Loucy (cell line): ENCODE measurements at regions not wholly inside any gene's neighbourhood (a gene's known extent, or its start where the extent isn't known, plus 50 kb on each side); places are given as distances from the start of the nearest gene placed in this dataset.

Source experiments
- EZH2phosphoT487 ChIP-seq: fragments of 200-600 bp; IDR thresholded peaks from 2 replicates; pipeline ENCODE4 v1.6.1; 2018; ENCODE audit warnings: antibody characterized with exemption, mild to moderate bottlenecking, moderate library complexity, borderline replicate concordance
- TF ChIP-seq, protein P1 (sequence below): fragments of 200-600 bp; sonication (generic); conservative IDR thresholded peaks from 2 replicates; pipeline ENCODE4 v1.5.1; 2014; ENCODE audit warnings: mild to moderate bottlenecking, antibody characterized with exemption, low read length

DNA sequence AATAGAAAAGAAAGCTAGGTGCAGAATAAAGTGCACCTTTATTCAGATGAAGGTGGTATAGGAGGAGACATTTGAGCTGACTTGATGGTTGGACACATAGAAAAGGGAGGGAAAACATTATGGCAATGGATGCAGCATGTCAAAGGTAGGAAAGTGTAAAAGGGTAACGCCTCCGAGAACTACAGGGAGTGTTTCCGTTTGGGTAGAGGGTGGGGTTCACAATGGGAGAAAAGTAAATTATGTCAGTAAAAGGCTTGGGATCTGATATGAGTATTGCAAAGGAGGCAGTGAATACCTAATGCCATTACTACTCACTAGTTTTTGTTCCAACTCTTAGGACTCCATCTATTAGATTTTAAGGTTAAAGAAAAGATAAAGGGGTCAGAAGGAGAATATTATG lies 59.5 kb downstream of the FAT3 start:
- TF ChIP-seq, protein P1, sequence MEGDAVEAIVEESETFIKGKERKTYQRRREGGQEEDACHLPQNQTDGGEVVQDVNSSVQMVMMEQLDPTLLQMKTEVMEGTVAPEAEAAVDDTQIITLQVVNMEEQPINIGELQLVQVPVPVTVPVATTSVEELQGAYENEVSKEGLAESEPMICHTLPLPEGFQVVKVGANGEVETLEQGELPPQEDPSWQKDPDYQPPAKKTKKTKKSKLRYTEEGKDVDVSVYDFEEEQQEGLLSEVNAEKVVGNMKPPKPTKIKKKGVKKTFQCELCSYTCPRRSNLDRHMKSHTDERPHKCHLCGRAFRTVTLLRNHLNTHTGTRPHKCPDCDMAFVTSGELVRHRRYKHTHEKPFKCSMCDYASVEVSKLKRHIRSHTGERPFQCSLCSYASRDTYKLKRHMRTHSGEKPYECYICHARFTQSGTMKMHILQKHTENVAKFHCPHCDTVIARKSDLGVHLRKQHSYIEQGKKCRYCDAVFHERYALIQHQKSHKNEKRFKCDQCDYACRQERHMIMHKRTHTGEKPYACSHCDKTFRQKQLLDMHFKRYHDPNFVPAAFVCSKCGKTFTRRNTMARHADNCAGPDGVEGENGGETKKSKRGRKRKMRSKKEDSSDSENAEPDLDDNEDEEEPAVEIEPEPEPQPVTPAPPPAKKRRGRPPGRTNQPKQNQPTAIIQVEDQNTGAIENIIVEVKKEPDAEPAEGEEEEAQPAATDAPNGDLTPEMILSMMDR: no peak
- TF ChIP-seq EZH2phosphoT487: no peak
